ENCODE measurements at regions not wholly inside any gene's neighbourhood (a gene's known extent, or its start where the extent isn't known, plus 50 kb on each side); places are given as distances from the start of the nearest gene placed in this dataset.

DNA sequence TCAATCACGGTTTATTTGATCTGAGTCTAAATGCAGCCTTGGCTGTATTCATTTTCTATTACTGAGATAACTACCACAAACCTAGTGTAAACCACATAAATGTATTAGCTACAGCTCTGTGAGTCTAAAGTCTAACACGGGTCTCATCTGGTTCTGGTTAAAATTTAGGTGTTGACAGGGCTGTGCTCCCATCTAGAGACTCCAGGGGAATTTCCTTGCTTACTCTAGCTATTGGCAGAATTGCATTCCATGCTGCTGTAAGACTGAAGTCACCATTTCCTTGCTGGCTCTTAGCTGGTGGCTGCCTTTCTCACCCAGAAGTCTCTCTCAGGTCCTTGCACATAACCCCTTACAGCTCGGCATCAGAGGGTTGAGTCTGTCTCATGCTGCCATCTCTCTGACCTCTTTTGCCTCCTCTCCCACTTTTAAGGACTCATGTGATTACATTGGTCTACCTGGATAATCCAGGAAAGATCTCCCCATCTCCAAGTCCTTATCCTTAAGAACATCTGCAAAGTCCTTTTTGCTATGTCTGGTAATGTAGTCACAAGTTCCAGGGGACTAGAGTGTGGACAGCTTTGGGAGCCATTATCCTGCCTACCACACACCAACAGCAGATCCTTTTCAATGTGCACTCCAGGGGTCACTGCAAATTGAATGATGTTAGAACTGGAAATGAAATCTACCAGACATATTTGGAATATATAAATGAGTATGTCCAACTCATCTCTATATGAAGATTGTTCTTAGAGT, 207.0 kb upstream of the AGAP1 start:
- Histone ChIP-seq H3K9me3 (ENCODE audit: severe bottlenecking) (no peaks in the 10 kb centered on the region), H3K27ac (no peak overlapping the region), H3K27me3 (ENCODE audit: insufficient read depth, low read depth, severe bottlenecking) (peaks cover 6% of the 10 kb centered on the region), H3K4me3 (ENCODE audit: low read depth, low read length) (no peak overlapping the region), H3K36me3 (no peaks in the 10 kb centered on the region)
- TF ChIP-seq, protein P1, sequence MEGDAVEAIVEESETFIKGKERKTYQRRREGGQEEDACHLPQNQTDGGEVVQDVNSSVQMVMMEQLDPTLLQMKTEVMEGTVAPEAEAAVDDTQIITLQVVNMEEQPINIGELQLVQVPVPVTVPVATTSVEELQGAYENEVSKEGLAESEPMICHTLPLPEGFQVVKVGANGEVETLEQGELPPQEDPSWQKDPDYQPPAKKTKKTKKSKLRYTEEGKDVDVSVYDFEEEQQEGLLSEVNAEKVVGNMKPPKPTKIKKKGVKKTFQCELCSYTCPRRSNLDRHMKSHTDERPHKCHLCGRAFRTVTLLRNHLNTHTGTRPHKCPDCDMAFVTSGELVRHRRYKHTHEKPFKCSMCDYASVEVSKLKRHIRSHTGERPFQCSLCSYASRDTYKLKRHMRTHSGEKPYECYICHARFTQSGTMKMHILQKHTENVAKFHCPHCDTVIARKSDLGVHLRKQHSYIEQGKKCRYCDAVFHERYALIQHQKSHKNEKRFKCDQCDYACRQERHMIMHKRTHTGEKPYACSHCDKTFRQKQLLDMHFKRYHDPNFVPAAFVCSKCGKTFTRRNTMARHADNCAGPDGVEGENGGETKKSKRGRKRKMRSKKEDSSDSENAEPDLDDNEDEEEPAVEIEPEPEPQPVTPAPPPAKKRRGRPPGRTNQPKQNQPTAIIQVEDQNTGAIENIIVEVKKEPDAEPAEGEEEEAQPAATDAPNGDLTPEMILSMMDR (IDR thresholded peaks at IDR 0.05; ENCODE audit: low read depth, low read length): no peak
- DNase-seq: no peak

- Histone ChIP-seq H3K36me3 (no peaks in the 10 kb centered on the region), H3K9me3 (ENCODE audit: severe bottlenecking) (no peaks in the 10 kb centered on the region), H3K27me3 (ENCODE audit: insufficient read depth, low read depth, severe bottlenecking) (peaks cover 6% of the 10 kb centered on the region), H3K4me3 (ENCODE audit: low read depth, low read length) (no peak overlapping the region), H3K27ac (no peak overlapping the region)
- TF ChIP-seq, protein P1 (IDR thresholded peaks at IDR 0.05; ENCODE audit: low read depth, low read length): no peak
- DNase-seq: no peak
Observed at GRCh38 chr2:235287375-235287733, 206.5 kb upstream of the AGAP1 start.

DNA sequence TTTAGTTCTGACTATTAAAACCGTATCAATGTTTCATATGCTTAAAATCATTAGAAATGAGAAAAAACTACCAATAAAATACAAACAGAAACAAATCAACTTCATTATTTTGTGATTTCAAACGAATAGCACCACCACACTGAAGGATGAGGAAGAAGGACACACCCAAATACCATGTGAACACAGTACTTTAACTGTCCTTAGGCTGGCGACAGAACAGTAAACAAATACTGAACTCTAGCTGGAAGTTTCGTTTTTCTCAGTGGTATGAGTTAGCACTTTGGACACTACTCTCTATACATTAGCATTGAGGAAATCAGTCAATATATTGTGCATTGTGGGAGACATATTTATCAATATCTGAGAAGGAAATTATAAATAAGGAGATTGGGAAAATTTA, 202.4 kb upstream of the AGAP1 start:
- no peaks in the 10 kb centered on the region for H3K9me3 ChIP-seq (ENCODE audit: severe bottlenecking)
- TF ChIP-seq, protein P1 (IDR thresholded peaks at IDR 0.05; ENCODE audit: low read depth, low read length): no peak
- no peaks in the 10 kb centered on the region for H3K36me3 ChIP-seq
- no peak overlapping the region for H3K27ac ChIP-seq
- peaks cover 2% of the 10 kb centered on the region for H3K27me3 ChIP-seq (ENCODE audit: insufficient read depth, low read depth, severe bottlenecking)
- no peak overlapping the region for H3K4me3 ChIP-seq (ENCODE audit: low read depth, low read length)
- DNase-seq: no peak

DNA sequence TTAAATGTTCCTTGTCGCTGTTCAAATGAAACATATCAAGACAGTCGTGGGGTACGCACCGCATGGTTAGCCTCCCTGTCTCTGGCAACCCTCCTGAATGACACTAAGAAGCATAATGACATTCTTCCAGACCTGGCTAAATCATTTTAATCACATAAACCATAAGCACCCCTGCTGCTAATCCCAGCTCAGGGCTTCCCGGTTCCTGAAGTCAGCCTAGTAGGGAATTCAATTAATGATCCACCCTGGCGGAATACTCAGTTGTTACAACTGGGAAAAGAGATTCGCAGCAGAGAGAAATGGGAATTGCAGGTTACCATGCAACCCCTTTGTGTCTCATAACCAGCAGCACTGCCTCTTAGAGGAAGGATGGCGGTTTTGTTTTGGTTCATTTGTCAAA, 200.8 kb upstream of the AGAP1 start:
- Histone ChIP-seq H3K27ac (no peak overlapping the region), H3K27me3 (ENCODE audit: insufficient read depth, low read depth, severe bottlenecking) (peaks cover 2% of the 10 kb centered on the region), H3K4me3 (ENCODE audit: low read depth, low read length) (no peak overlapping the region), H3K36me3 (no peaks in the 10 kb centered on the region), H3K9me3 (ENCODE audit: severe bottlenecking) (peaks cover 8% of the 10 kb centered on the region)
- DNase-seq: peak; percentile 75
- TF ChIP-seq, protein P1 (IDR thresholded peaks at IDR 0.05; ENCODE audit: low read depth, low read length): 0 out of 2 replicates have a peak, but pooled peaks have one; percentile 19

DNA sequence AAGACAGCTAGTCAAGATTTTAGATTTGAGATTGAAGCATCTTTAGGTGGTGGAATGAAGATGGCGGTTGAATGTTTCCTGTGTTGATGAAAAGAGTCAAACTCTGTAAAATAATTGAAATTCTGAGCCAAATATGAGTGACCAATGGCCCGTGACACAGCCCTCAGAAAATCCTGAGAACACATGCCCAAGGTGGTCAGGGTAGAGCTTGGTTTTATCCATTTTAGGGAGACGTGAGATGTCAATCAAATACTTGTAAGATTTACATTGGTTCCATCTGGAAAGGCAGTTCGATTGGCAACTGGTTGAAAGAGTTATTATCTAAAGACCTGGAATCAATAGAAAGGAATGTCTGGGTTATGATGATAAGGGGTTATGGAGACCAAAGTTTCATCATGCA, 198.0 kb upstream of the AGAP1 start:
- TF ChIP-seq, protein P1 (IDR thresholded peaks at IDR 0.05; ENCODE audit: low read depth, low read length): no peak
- Histone ChIP-seq H3K4me3 (ENCODE audit: low read depth, low read length) (no peak overlapping the region), H3K36me3 (no peaks in the 10 kb centered on the region), H3K27me3 (ENCODE audit: insufficient read depth, low read depth, severe bottlenecking) (no peaks in the 10 kb centered on the region), H3K27ac (no peak overlapping the region), H3K9me3 (ENCODE audit: severe bottlenecking) (peaks cover 8% of the 10 kb centered on the region)
- no peak for DNase-seq

Measured in WERI-Rb-1 (cell line).